Renal pelvis (tissue), 1 donor: ENCODE measurements at regions not wholly inside any gene's neighbourhood (a gene's known extent, or its start where the extent isn't known, plus 50 kb on each side); places are given as distances from the start of the nearest gene placed in this dataset.

Experiments used
- DNase-seq: peaks from one replicate; pipeline ENCODE4 v3.0.0-alpha.2; 2013

GRCh38 chr15:39183164-39183881 is 397.6 kb upstream of the THBS1 start:
- DNase-seq: no peak

GRCh38 chr15:39184701-39185390 is 396.0 kb upstream of the THBS1 start:
- DNase-seq: no peak

GRCh38 chr15:39188314-39188713 is 392.6 kb upstream of the THBS1 start:
- no peak for DNase-seq

GRCh38 chr15:39188930-39189329 is 391.9 kb upstream of the THBS1 start:
- no peak for DNase-seq

- no peak for DNase-seq
Observed at GRCh38 chr15:39191871-39192291, 389.0 kb upstream of the THBS1 start.

GRCh38 chr15:39192351-39192750 is 388.5 kb upstream of the THBS1 start:
- DNase-seq: no peak

GRCh38 chr15:39192979-39193560 is 387.8 kb upstream of the THBS1 start:
- DNase-seq: no peak

GRCh38 chr15:39193611-39194010 is 387.3 kb upstream of the THBS1 start:
- DNase-seq: no peak

- DNase-seq: no peak
Observed at GRCh38 chr15:39194106-39194830, 386.6 kb upstream of the THBS1 start.

GRCh38 chr15:39195961-39196486 is 384.9 kb upstream of the THBS1 start:
- no peak for DNase-seq

- no peak for DNase-seq
Observed at GRCh38 chr15:39198044-39199000, 382.6 kb upstream of the THBS1 start.

GRCh38 chr15:39199076-39199475 is 381.8 kb upstream of the THBS1 start:
- peak; percentile 67 for DNase-seq

- DNase-seq: no peak
Observed at GRCh38 chr15:39200586-39200985, 380.3 kb upstream of the THBS1 start.

- DNase-seq: no peak
Observed at GRCh38 chr15:39202641-39203040, 378.2 kb upstream of the THBS1 start.

GRCh38 chr15:39204031-39204430 is 376.8 kb upstream of the THBS1 start:
- no peak for DNase-seq

GRCh38 chr15:39205081-39205480 is 375.8 kb upstream of the THBS1 start:
- DNase-seq: no peak

- DNase-seq: no peak
Observed at GRCh38 chr15:39205506-39206371, 375.1 kb upstream of the THBS1 start.

- DNase-seq: no peak
Observed at GRCh38 chr15:39207532-39208115, 373.3 kb upstream of the THBS1 start.

GRCh38 chr15:39208187-39208586 is 372.7 kb upstream of the THBS1 start:
- no peak for DNase-seq
